Glomerular visceral epithelial cell (primary cell): ENCODE measurements at regions not wholly inside any gene's neighbourhood (a gene's known extent, or its start where the extent isn't known, plus 50 kb on each side); places are given as distances from the start of the nearest gene placed in this dataset.
"Not testable (repeated sequence)": the region's sequence is repeated elsewhere in the genome, so short reads cannot be mapped to it uniquely, and the experiment has no call there.

ENCODE experiments used
- DNase-seq: peaks from one replicate; pipeline ENCODE4 v3.0.0-alpha.2; 2016; ENCODE audit errors: extremely low spot score

- no peak for DNase-seq
Measured at GRCh38 chr6:126204598-126204997, 135.3 kb upstream of the CENPW start.

GRCh38 chr6:126206504-126207246, 133.2 kb upstream of the CENPW start:
- DNase-seq, result no peak

GRCh38 chr6:126210398-126211075, 129.4 kb upstream of the CENPW start:
- no peak for DNase-seq

GRCh38 chr6:126217497-126217896, 122.4 kb upstream of the CENPW start:
- DNase-seq, result no peak

- not testable (repeated sequence) for DNase-seq
Measured at GRCh38 chr6:126220901-126221300, 119.0 kb upstream of the CENPW start.

- DNase-seq, result peak; percentile 6
Measured at GRCh38 chr6:126227833-126228702, 111.8 kb upstream of the CENPW start.

- no peak for DNase-seq
Measured at GRCh38 chr6:126232671-126233070, 107.2 kb upstream of the CENPW start.

GRCh38 chr6:126233192-126233591, 106.7 kb upstream of the CENPW start:
- DNase-seq, result no peak

GRCh38 chr6:126235363-126235762, 104.6 kb upstream of the CENPW start:
- DNase-seq, result no peak

- DNase-seq, result no peak
Measured at GRCh38 chr6:126245077-126245476, 94.8 kb upstream of the CENPW start.

- DNase-seq, result no peak
Measured at GRCh38 chr6:126252154-126252553, 87.8 kb upstream of the CENPW start.

GRCh38 chr6:126253431-126253830, 86.5 kb upstream of the CENPW start:
- no peak for DNase-seq

GRCh38 chr6:126258150-126258549, 81.8 kb upstream of the CENPW start:
- no peak for DNase-seq

GRCh38 chr6:126261792-126262421, 78.0 kb upstream of the CENPW start:
- no peak for DNase-seq

- DNase-seq, result no peak
Measured at GRCh38 chr6:126264265-126264664, 75.7 kb upstream of the CENPW start.

- no peak for DNase-seq
Measured at GRCh38 chr6:126266664-126267063, 73.3 kb upstream of the CENPW start.

- DNase-seq, result no peak
Measured at GRCh38 chr6:126267626-126268025, 72.3 kb upstream of the CENPW start.

- no peak for DNase-seq
Measured at GRCh38 chr6:126268092-126268491, 71.8 kb upstream of the CENPW start.

GRCh38 chr6:126280287-126280686, 59.6 kb upstream of the CENPW start:
- no peak for DNase-seq

GRCh38 chr6:126285871-126286365, 54.0 kb upstream of the CENPW start:
- no peak for DNase-seq
